ENCODE measurements at regions not wholly inside any gene's neighbourhood (a gene's known extent, or its start where the extent isn't known, plus 50 kb on each side); places are given as distances from the start of the nearest gene placed in this dataset.

DNA sequence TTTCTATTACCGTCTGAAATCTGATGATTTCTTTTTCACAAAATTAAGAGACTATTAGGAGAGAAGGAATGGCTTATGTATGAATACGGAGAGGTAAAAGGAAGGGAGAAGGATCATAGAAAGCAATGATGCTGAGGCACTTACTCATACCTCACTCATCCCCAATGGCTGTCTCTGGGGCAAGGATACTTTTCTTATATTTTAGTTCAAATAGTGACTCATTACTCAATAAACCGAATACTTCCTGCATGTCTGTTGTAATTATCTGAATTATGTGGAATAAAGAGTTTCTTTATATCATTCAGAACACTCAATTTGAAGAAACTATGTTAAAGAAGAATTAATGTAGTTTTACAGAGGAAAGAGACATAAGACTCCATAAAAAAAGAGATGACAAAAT, 284.5 kb upstream of the NUDT12 start:
- TF ChIP-seq, protein P1, sequence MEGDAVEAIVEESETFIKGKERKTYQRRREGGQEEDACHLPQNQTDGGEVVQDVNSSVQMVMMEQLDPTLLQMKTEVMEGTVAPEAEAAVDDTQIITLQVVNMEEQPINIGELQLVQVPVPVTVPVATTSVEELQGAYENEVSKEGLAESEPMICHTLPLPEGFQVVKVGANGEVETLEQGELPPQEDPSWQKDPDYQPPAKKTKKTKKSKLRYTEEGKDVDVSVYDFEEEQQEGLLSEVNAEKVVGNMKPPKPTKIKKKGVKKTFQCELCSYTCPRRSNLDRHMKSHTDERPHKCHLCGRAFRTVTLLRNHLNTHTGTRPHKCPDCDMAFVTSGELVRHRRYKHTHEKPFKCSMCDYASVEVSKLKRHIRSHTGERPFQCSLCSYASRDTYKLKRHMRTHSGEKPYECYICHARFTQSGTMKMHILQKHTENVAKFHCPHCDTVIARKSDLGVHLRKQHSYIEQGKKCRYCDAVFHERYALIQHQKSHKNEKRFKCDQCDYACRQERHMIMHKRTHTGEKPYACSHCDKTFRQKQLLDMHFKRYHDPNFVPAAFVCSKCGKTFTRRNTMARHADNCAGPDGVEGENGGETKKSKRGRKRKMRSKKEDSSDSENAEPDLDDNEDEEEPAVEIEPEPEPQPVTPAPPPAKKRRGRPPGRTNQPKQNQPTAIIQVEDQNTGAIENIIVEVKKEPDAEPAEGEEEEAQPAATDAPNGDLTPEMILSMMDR (IDR thresholded peaks at IDR 0.05 in 4 of 5, conservative IDR thresholded peaks at IDR 0.05 in 1 of 5) = no peak
- TF ChIP-seq POLR2A (IDR thresholded peaks at IDR 0.05) = no peak
